ENCODE measurements at regions not wholly inside any gene's neighbourhood (a gene's known extent, or its start where the extent isn't known, plus 50 kb on each side); places are given as distances from the start of the nearest gene placed in this dataset.

DNA sequence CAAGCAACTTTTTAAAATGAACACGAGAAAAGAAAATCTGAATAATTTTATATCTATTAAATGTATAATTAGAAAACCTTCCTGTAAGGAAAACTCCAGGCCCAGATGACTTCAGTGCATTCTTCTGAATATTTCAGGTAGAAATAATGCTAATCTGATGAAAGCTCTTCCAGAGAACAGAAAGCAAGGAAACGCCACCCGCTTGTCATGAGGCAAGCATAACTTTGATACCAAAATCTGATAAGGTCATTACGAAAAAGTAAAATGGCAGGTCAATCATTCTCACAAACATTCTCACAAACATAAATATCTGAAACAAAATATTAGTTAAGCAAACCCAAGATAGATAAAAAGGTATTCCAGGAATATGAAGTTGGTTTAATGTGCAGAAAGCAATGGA, 60.6 kb upstream of the PCSK6 start:
- TF ChIP-seq CTCF (conservative IDR thresholded peaks at IDR 0.05; ENCODE audit: low read depth, low read length) (no peak), EZH2 (IDR thresholded peaks at IDR 0.05; ENCODE audit: low read length, unreplicated experiment) (no peak), EZH2phosphoT487 (IDR thresholded peaks at IDR 0.05; ENCODE audit: borderline replicate concordance, low read length) (no peak)
